OCI-LY7 (cell line): ENCODE measurements at regions not wholly inside any gene's neighbourhood (a gene's known extent, or its start where the extent isn't known, plus 50 kb on each side); places are given as distances from the start of the nearest gene placed in this dataset.

ENCODE experiments used
- BruUV-seq: library from RNA; stranded (reverse); fragments of 400-500 nt; replicated peaks from 2 replicates; lab custom pipeline; 2021; lab: Mats Ljungman, UMichigan
- CTCF ChIA-PET: fragments of 300-600 bp; sonication (Branson Sonifier 250); formaldehyde crosslinking; loops from one replicate; lab custom pipeline; 2022; ENCODE audit warnings: antibody characterized with exemption; ENCODE audit not compliant: unreplicated experiment; lab: Charles Lee
- POLR2A ChIA-PET: fragments of 300-600 bp; sonication (Branson Sonifier 250); formaldehyde crosslinking; loops from one replicate; lab custom pipeline; 2022; ENCODE audit warnings: antibody characterized with exemption; lab: Charles Lee
- DNase-seq: peaks from one replicate; pipeline ENCODE4 v3.0.0-alpha.2; 2015; ENCODE audit warnings: low spot score
- H2AFZ ChIP-seq: fragments of 200-600 bp; sonication (generic), shearing (Covaris generic); 2 replicates; pipeline ENCODE4 v1.6.1; 2014; ENCODE audit warnings: mild to moderate bottlenecking, antibody characterized with exemption, low read length, moderate library complexity
- H3K27ac ChIP-seq: fragments of 200-600 bp; sonication (generic); 2 replicates; pipeline ENCODE4 v1.5.1; 2014; ENCODE audit warnings: mixed run types, low read depth, mild to moderate bottlenecking, moderate library complexity, low read length, inconsistent platforms; ENCODE audit not compliant: poor library complexity, severe bottlenecking
- H3K36me3 ChIP-seq: fragments of 200-600 bp; sonication (generic); 2 replicates; pipeline ENCODE4 v1.6.1; 2014; ENCODE audit warnings: mild to moderate bottlenecking, antibody characterized with exemption, low read length, moderate library complexity, mixed read lengths; ENCODE audit not compliant: insufficient read depth
- H3K4me1 ChIP-seq: fragments of 200-600 bp; sonication (generic); 2 replicates; pipeline ENCODE4 v1.5.1; 2014; ENCODE audit warnings: mild to moderate bottlenecking, low read length; ENCODE audit not compliant: insufficient read depth, poor library complexity, severe bottlenecking
- H3K4me2 ChIP-seq: fragments of 200-600 bp; sonication (generic); 2 replicates; pipeline ENCODE4 v1.6.1; 2014; ENCODE audit warnings: mild to moderate bottlenecking, low read length
- H3K4me3 ChIP-seq: fragments of 200-600 bp; sonication (generic); 2 replicates; pipeline ENCODE4 v1.5.1; 2014; ENCODE audit warnings: mild to moderate bottlenecking, low read depth, low read length; ENCODE audit not compliant: poor library complexity, severe bottlenecking
- H3K79me2 ChIP-seq: fragments of 200-600 bp; sonication (generic); 2 replicates; pipeline ENCODE4 v1.6.1; 2016; ENCODE audit warnings: low read depth, mild to moderate bottlenecking, low read length, moderate library complexity, mixed read lengths; ENCODE audit not compliant: insufficient read depth
- H3K9me2 ChIP-seq: fragments of 200-600 bp; sonication (generic); 2 replicates; pipeline ENCODE4 v1.6.1; 2016; ENCODE audit warnings: mild to moderate bottlenecking, low read length, mixed read lengths; ENCODE audit not compliant: insufficient read depth
- H3K9me3 ChIP-seq: fragments of 200-600 bp; sonication (generic); 2 replicates; pipeline ENCODE4 v1.6.1; 2014; ENCODE audit warnings: mild to moderate bottlenecking, mixed run types, low read length, mixed read lengths
- H4K20me1 ChIP-seq: fragments of 200-600 bp; sonication (generic); 2 replicates; pipeline ENCODE4 v1.6.1; 2014; ENCODE audit warnings: mild to moderate bottlenecking, antibody characterized with exemption, low read length, moderate library complexity, mixed read lengths; ENCODE audit not compliant: insufficient read depth
- CTCF ChIP-seq: fragments of 200-600 bp; sonication (generic); conservative IDR thresholded peaks from 2 replicates; pipeline ENCODE4 v1.5.1; 2014; ENCODE audit warnings: mild to moderate bottlenecking, antibody characterized with exemption, low read length, moderate library complexity, mixed read lengths
- EZH2phosphoT487 ChIP-seq: fragments of 200-600 bp; sonication (generic); IDR thresholded peaks from 2 replicates; pipeline ENCODE4 v1.6.1; 2018; ENCODE audit warnings: low read depth, borderline replicate concordance, mild to moderate bottlenecking, mixed run types, antibody characterized with exemption, low read length, moderate library complexity, mixed read lengths
- intact Hi-C: fragments of 100-400 bp; cut with micrococcal nuclease; formaldehyde crosslinking; loops from one replicate; pipeline ENCODE4 v1.10.0; 2022; ENCODE audit not compliant: unreplicated experiment

DNA sequence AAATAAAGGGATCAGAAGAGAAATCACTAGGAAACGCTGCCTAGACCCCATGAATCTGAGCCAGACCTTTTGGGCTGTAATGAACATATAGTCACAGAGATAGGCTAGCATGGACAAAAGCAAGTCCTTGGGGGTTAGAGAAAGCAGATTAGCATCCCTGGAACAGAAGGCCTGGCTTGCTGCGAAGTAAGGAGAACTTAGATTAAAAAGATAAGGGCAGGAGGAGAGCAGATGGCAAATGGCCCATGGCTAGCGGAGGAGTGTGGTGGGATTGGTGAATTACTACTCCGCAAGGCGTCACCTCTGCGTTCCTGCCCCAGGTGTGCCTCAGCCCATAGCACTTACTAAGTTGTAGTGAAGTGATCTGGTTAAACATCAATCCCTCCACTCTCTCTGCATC lies 92.3 kb upstream of the ZNF438 start:
- H3K4me2 ChIP-seq = no peak overlapping the region
- H3K9me3 ChIP-seq = no peaks in the 10 kb centered on the region
- H3K4me3 ChIP-seq = no peak overlapping the region
- BruUV-seq = no TSS peak
- no peaks in the 10 kb centered on the region for H3K79me2 ChIP-seq
- ChIA-PET POLR2A (interaction anchor here (0.7 kb wide), 1 partner anchor 35 kb away, joined by 3 read pairs; no protein-coding TSS in a partner anchor), CTCF (no interaction called here)
- intact Hi-C loops = no loop called here
- no peaks in the 10 kb centered on the region for H3K36me3 ChIP-seq
- no peaks in the 10 kb centered on the region for H3K4me1 ChIP-seq
- H2AFZ ChIP-seq = no peak overlapping the region
- H3K9me2 ChIP-seq = peaks cover 4% of the 10 kb centered on the region; the same call in 1 of the 2 replicates
- no peak for DNase-seq
- H4K20me1 ChIP-seq = no peaks in the 10 kb centered on the region
- no peak overlapping the region for H3K27ac ChIP-seq
- no peak for TF ChIP-seq EZH2phosphoT487

DNA sequence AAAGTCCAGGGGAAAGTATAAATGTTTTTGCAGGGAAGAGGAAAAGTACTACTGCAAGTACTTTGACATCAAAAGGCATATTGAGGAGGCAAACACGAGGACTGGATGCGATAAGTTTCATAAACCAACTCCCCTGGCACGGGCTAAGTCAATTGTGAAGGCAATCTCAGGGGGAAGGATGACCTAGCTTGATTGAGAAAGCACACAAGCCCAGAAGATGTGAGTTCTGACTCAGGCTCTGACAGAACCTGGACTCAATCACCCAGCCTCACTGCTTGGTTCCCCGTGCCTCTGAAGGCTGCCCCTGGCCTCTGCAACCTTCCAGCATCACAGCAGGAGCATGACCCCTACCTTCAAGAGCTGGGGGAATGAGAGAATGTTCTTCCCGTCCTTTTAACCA lies 93.2 kb upstream of the ZNF438 start:
- no peak for DNase-seq
- TF ChIP-seq EZH2phosphoT487 (no peak), CTCF (no peak)
- CTCF ChIA-PET = no interaction called here
- Histone ChIP-seq H3K4me1 (no peaks in the 10 kb centered on the region), H3K79me2 (no peaks in the 10 kb centered on the region), H3K36me3 (no peaks in the 10 kb centered on the region), H3K27ac (no peak overlapping the region), H4K20me1 (no peaks in the 10 kb centered on the region), H3K9me3 (no peaks in the 10 kb centered on the region), H3K4me3 (no peak overlapping the region), H2AFZ (no peak overlapping the region), H3K4me2 (no peak overlapping the region), H3K9me2 (peaks cover 4% of the 10 kb centered on the region; the same call in 1 of the 2 replicates)
- POLR2A ChIA-PET = interaction anchor here (0.7 kb wide), 1 partner anchor 34 kb away, joined by 3 read pairs; no protein-coding TSS in a partner anchor
- intact Hi-C loops = no loop called here
- no TSS peak for BruUV-seq

DNA sequence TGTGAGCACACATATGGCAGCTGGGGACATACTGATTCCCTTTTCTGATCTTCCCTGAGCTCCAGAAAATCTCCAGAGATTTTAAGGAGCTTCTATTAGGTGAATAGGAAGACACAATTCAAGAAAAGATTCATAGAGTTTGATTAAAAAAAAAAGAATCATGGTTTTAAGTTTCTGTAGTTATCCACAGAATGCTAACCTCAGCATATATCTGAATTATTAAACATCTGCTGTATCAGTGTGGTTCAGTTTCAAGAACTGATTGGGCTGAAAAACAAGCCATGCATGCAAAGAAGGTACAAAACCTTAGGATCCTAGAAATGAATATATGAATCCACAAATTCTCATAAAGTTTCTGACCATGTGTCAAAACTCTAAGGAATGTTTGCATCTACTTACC lies 94.1 kb upstream of the ZNF438 start:
- intact Hi-C loops = no loop called here
- no peak overlapping the region for H3K4me3 ChIP-seq
- H2AFZ ChIP-seq = no peak overlapping the region
- ChIA-PET CTCF (no interaction called here), POLR2A (no interaction called here)
- no peaks in the 10 kb centered on the region for H3K4me1 ChIP-seq
- no TSS peak for BruUV-seq
- no peak overlapping the region for H3K4me2 ChIP-seq
- H3K79me2 ChIP-seq = no peaks in the 10 kb centered on the region
- TF ChIP-seq EZH2phosphoT487 (no peak), CTCF (no peak)
- H3K36me3 ChIP-seq = no peaks in the 10 kb centered on the region
- no peak for DNase-seq
- no peaks in the 10 kb centered on the region for H4K20me1 ChIP-seq
- peaks cover 4% of the 10 kb centered on the region; the same call in 1 of the 2 replicates for H3K9me2 ChIP-seq
- H3K9me3 ChIP-seq = no peaks in the 10 kb centered on the region
- no peak overlapping the region for H3K27ac ChIP-seq
